T-helper 17 cell (primary cell): ENCODE measurements at regions not wholly inside any gene's neighbourhood (a gene's known extent, or its start where the extent isn't known, plus 50 kb on each side); places are given as distances from the start of the nearest gene placed in this dataset.

Experiments used
- ATAC-seq: fragments of 150-1000 bp; cut with Tn5 transposase; 2 replicates; pipeline ENCODE4 v1.10.0; 2021; ENCODE audit warnings: mild to moderate bottlenecking, moderate library complexity
- DNase-seq, 3 donors: peaks; one replicate each; pipeline versions ENCODE4 v3.0.0 to v3.0.0-alpha.2; 2020 to 2021
- H3K9me3 ChIP-seq: one replicate; pipeline ENCODE4 v1.7.0; 2013; ENCODE audit warnings: low read length, mild to moderate bottlenecking; ENCODE audit not compliant: control insufficient read depth, poor library complexity, severe bottlenecking
- H3K27ac Mint-ChIP-seq: one replicate; pipeline ENCODE4 v1.8.0; 2022; ENCODE audit warnings: mild to moderate bottlenecking, moderate library complexity, mixed read lengths
- H3K27me3 Mint-ChIP-seq: one replicate; pipeline ENCODE4 v1.8.0; 2022; ENCODE audit warnings: mixed read lengths
- H3K36me3 Mint-ChIP-seq: one replicate; pipeline ENCODE4 v1.8.0; 2022; ENCODE audit warnings: low read depth, mixed read lengths
- H3K4me1 Mint-ChIP-seq: one replicate; pipeline ENCODE4 v1.8.0; 2022; ENCODE audit warnings: mild to moderate bottlenecking, mixed read lengths
- H3K4me3 Mint-ChIP-seq: one replicate; pipeline ENCODE4 v1.8.0; 2022; ENCODE audit warnings: mild to moderate bottlenecking, moderate library complexity, mixed read lengths

- H3K4me3 Mint-ChIP-seq, result no peak overlapping the region
- DNase-seq (no peak), ATAC-seq (no peak)
- H3K27me3 Mint-ChIP-seq, result peaks cover 6% of the 10 kb centered on the region
- no peaks in the 10 kb centered on the region for H3K36me3 Mint-ChIP-seq
- no peaks in the 10 kb centered on the region for H3K9me3 ChIP-seq
- no peak overlapping the region for H3K27ac Mint-ChIP-seq
- H3K4me1 Mint-ChIP-seq, result peaks cover 4% of the 10 kb centered on the region
These were observed 283.6 kb upstream of the GYPC start for GRCh38 chr2:126372406-126372805.

- H3K4me1 Mint-ChIP-seq, result no peaks in the 10 kb centered on the region
- no peak overlapping the region for H3K4me3 Mint-ChIP-seq
- H3K36me3 Mint-ChIP-seq, result peaks cover 2% of the 10 kb centered on the region
- H3K27me3 Mint-ChIP-seq, result peaks cover 25% of the 10 kb centered on the region
- H3K9me3 ChIP-seq, result no peaks in the 10 kb centered on the region
- H3K27ac Mint-ChIP-seq, result no peak overlapping the region
- ATAC-seq (no peak), DNase-seq (no peak)
These were observed 277.8 kb upstream of the GYPC start for GRCh38 chr2:126378176-126378575.

GRCh38 chr2:126381091-126381490 lies 274.9 kb upstream of the GYPC start:
- peaks cover 2% of the 10 kb centered on the region for H3K36me3 Mint-ChIP-seq
- ATAC-seq (no peak), DNase-seq (no peak)
- peaks cover 25% of the 10 kb centered on the region for H3K27me3 Mint-ChIP-seq
- H3K4me1 Mint-ChIP-seq, result no peaks in the 10 kb centered on the region
- H3K27ac Mint-ChIP-seq, result no peak overlapping the region
- H3K4me3 Mint-ChIP-seq, result no peak overlapping the region
- no peaks in the 10 kb centered on the region for H3K9me3 ChIP-seq

- peaks cover 25% of the 10 kb centered on the region for H3K27me3 Mint-ChIP-seq
- no peaks in the 10 kb centered on the region for H3K9me3 ChIP-seq
- H3K27ac Mint-ChIP-seq, result no peak overlapping the region
- no peak for DNase-seq
- no peaks in the 10 kb centered on the region for H3K4me1 Mint-ChIP-seq
- no peak overlapping the region for H3K4me3 Mint-ChIP-seq
- no peak for ATAC-seq
- H3K36me3 Mint-ChIP-seq, result no peaks in the 10 kb centered on the region
These were observed 273.0 kb upstream of the GYPC start for GRCh38 chr2:126382998-126383397.

GRCh38 chr2:126383800-126384199 lies 272.2 kb upstream of the GYPC start:
- H3K4me3 Mint-ChIP-seq, result no peak overlapping the region
- no peak overlapping the region for H3K27ac Mint-ChIP-seq
- DNase-seq (no peak), ATAC-seq (no peak)
- H3K9me3 ChIP-seq, result no peaks in the 10 kb centered on the region
- H3K4me1 Mint-ChIP-seq, result no peaks in the 10 kb centered on the region
- H3K27me3 Mint-ChIP-seq, result peaks cover 25% of the 10 kb centered on the region
- H3K36me3 Mint-ChIP-seq, result no peaks in the 10 kb centered on the region

GRCh38 chr2:126385441-126385840 lies 270.5 kb upstream of the GYPC start:
- H3K9me3 ChIP-seq, result no peaks in the 10 kb centered on the region
- H3K36me3 Mint-ChIP-seq, result no peaks in the 10 kb centered on the region
- H3K27me3 Mint-ChIP-seq, result peaks cover 11% of the 10 kb centered on the region
- no peak overlapping the region for H3K27ac Mint-ChIP-seq
- no peak overlapping the region for H3K4me3 Mint-ChIP-seq
- H3K4me1 Mint-ChIP-seq, result no peaks in the 10 kb centered on the region
- ATAC-seq (no peak), DNase-seq (no peak)

- ATAC-seq (no peak), DNase-seq (no peak)
- no peaks in the 10 kb centered on the region for H3K9me3 ChIP-seq
- peaks cover 6% of the 10 kb centered on the region for H3K27me3 Mint-ChIP-seq
- H3K36me3 Mint-ChIP-seq, result no peaks in the 10 kb centered on the region
- H3K27ac Mint-ChIP-seq, result no peak overlapping the region
- H3K4me1 Mint-ChIP-seq, result no peaks in the 10 kb centered on the region
- H3K4me3 Mint-ChIP-seq, result no peak overlapping the region
These were observed 270.0 kb upstream of the GYPC start for GRCh38 chr2:126385983-126386382.

- Mint-ChIP-seq H3K4me3 (no peak overlapping the region), H3K36me3 (no peaks in the 10 kb centered on the region), H3K27me3 (peaks cover 5% of the 10 kb centered on the region), H3K4me1 (no peaks in the 10 kb centered on the region), H3K27ac (no peak overlapping the region)
- no peak for DNase-seq
- no peaks in the 10 kb centered on the region for H3K9me3 ChIP-seq
- ATAC-seq, result no peak
These were observed 266.5 kb upstream of the GYPC start for GRCh38 chr2:126389446-126389845.

- H3K27me3 Mint-ChIP-seq, result peaks cover 20% of the 10 kb centered on the region
- H3K4me3 Mint-ChIP-seq, result no peak overlapping the region
- ATAC-seq, result no peak
- H3K4me1 Mint-ChIP-seq, result no peaks in the 10 kb centered on the region
- peaks cover 2% of the 10 kb centered on the region for H3K36me3 Mint-ChIP-seq
- H3K27ac Mint-ChIP-seq, result no peak overlapping the region
- DNase-seq, result no peak
- no peaks in the 10 kb centered on the region for H3K9me3 ChIP-seq
These were observed 263.1 kb upstream of the GYPC start for GRCh38 chr2:126392889-126393288.

GRCh38 chr2:126399001-126399400 lies 257.0 kb upstream of the GYPC start:
- no peaks in the 10 kb centered on the region for H3K4me1 Mint-ChIP-seq
- no peaks in the 10 kb centered on the region for H3K9me3 ChIP-seq
- ATAC-seq (no peak), DNase-seq (no peak)
- peaks cover 2% of the 10 kb centered on the region for H3K36me3 Mint-ChIP-seq
- H3K4me3 Mint-ChIP-seq, result no peak overlapping the region
- H3K27me3 Mint-ChIP-seq, result peaks cover 49% of the 10 kb centered on the region
- no peak overlapping the region for H3K27ac Mint-ChIP-seq

GRCh38 chr2:126403039-126403628 lies 252.8 kb upstream of the GYPC start:
- no peaks in the 10 kb centered on the region for H3K9me3 ChIP-seq
- no peaks in the 10 kb centered on the region for H3K36me3 Mint-ChIP-seq
- ATAC-seq, result no peak
- H3K4me1 Mint-ChIP-seq, result no peaks in the 10 kb centered on the region
- no peak overlapping the region for H3K4me3 Mint-ChIP-seq
- H3K27ac Mint-ChIP-seq, result no peak overlapping the region
- no peak for DNase-seq
- H3K27me3 Mint-ChIP-seq, result peaks cover 40% of the 10 kb centered on the region

- Mint-ChIP-seq H3K4me3 (no peak overlapping the region), H3K4me1 (no peaks in the 10 kb centered on the region), H3K27me3 (peaks cover 31% of the 10 kb centered on the region), H3K36me3 (no peaks in the 10 kb centered on the region), H3K27ac (no peak overlapping the region)
- H3K9me3 ChIP-seq, result no peaks in the 10 kb centered on the region
- DNase-seq (no peak), ATAC-seq (no peak)
These were observed 249.7 kb upstream of the GYPC start for GRCh38 chr2:126406267-126406666.

GRCh38 chr2:126408671-126409070 lies 247.3 kb upstream of the GYPC start:
- no peaks in the 10 kb centered on the region for H3K9me3 ChIP-seq
- ATAC-seq (no peak), DNase-seq (no peak)
- peaks cover 5% of the 10 kb centered on the region for H3K4me1 Mint-ChIP-seq
- H3K27ac Mint-ChIP-seq, result no peak overlapping the region
- H3K36me3 Mint-ChIP-seq, result peaks cover 2% of the 10 kb centered on the region
- H3K4me3 Mint-ChIP-seq, result no peak overlapping the region
- peaks cover 16% of the 10 kb centered on the region for H3K27me3 Mint-ChIP-seq

- ATAC-seq (no peak), DNase-seq (no peak)
- Mint-ChIP-seq H3K4me3 (no peak overlapping the region), H3K27ac (no peak overlapping the region), H3K4me1 (peaks cover 5% of the 10 kb centered on the region), H3K27me3 (peaks cover 21% of the 10 kb centered on the region), H3K36me3 (peaks cover 2% of the 10 kb centered on the region)
- no peaks in the 10 kb centered on the region for H3K9me3 ChIP-seq
These were observed 246.1 kb upstream of the GYPC start for GRCh38 chr2:126409850-126410249.
